A549 (cell line): ENCODE measurements at regions not wholly inside any gene's neighbourhood (a gene's known extent, or its start where the extent isn't known, plus 50 kb on each side); places are given as distances from the start of the nearest gene placed in this dataset.

Experiments
- CTCF ChIP-seq: fragments of >200 bp; sonication (Bioruptor Twin); formaldehyde crosslinking; IDR thresholded peaks from 3 replicates; pipeline ENCODE4 v1.5.1; 2016
- EHMT2 ChIP-seq: fragments of 200-600 bp; sonication (generic); IDR thresholded peaks from 2 replicates; pipeline ENCODE4 v1.6.1; 2016; ENCODE audit warnings: antibody characterized with exemption, low read depth, mild to moderate bottlenecking, moderate library complexity
- EP300 ChIP-seq, 2 experiments: fragments of >200 bp; sonication (Bioruptor Twin); formaldehyde crosslinking; IDR thresholded peaks; 2 replicates in 1 of 2; 3 replicates in 1 of 2; pipeline ENCODE4 v1.6.1; 2016 to 2017
- RCOR1 ChIP-seq: fragments of 150-350 bp; IDR thresholded peaks from 2 replicates; pipeline ENCODE4 v1.6.1; 2014; ENCODE audit warnings: antibody characterized with exemption, low read length, low read depth
- RFX5 ChIP-seq: fragments of 450-650 bp; IDR thresholded peaks from 2 replicates; pipeline ENCODE4 v1.7.1; 2014; ENCODE audit warnings: antibody characterized with exemption, mild to moderate bottlenecking, moderate library complexity
- USF2 ChIP-seq: fragments of 450-650 bp; IDR thresholded peaks from 2 replicates; pipeline ENCODE4 v1.6.1; 2014; ENCODE audit warnings: antibody characterized with exemption
- TF ChIP-seq, protein P1 (sequence below): fragments of 250-450 bp; sonication (Bioruptor Pico); IDR thresholded peaks from 2 replicates; pipeline ENCODE4 v1.5.0; 2021; ENCODE audit warnings: mild to moderate bottlenecking, moderate library complexity, borderline replicate concordance

- TF ChIP-seq EP300 (IDR thresholded peaks at IDR 0.05) (no peak), RCOR1 (no peak), CTCF (no peak), RFX5 (no peak), USF2 (no peak), EHMT2 (no peak)
- TF ChIP-seq, protein P1, sequence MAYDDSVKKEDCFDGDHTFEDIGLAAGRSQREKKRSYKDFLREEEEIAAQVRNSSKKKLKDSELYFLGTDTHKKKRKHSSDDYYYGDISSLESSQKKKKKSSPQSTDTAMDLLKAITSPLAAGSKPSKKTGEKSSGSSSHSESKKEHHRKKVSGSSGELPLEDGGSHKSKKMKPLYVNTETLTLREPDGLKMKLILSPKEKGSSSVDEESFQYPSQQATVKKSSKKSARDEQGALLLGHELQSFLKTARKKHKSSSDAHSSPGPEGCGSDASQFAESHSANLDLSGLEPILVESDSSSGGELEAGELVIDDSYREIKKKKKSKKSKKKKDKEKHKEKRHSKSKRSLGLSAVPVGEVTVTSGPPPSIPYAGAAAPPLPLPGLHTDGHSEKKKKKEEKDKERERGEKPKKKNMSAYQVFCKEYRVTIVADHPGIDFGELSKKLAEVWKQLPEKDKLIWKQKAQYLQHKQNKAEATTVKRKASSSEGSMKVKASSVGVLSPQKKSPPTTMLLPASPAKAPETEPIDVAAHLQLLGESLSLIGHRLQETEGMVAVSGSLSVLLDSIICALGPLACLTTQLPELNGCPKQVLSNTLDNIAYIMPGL = no peak
These were observed 241.5 kb upstream of the IGFBP7 start for GRCh38 chr4:57351731-57352130.
